Inflammatory macrophage (primary cell): ENCODE measurements at regions not wholly inside any gene's neighbourhood (a gene's known extent, or its start where the extent isn't known, plus 50 kb on each side); places are given as distances from the start of the nearest gene placed in this dataset.
"Not testable (repeated sequence)": the region's sequence is repeated elsewhere in the genome, so short reads cannot be mapped to it uniquely, and the experiment has no call there.

Source experiments
- DNase-seq, 2 donors: peaks; one replicate each; pipeline ENCODE4 v3.0.0-alpha.2; 2020 to 2022

DNA sequence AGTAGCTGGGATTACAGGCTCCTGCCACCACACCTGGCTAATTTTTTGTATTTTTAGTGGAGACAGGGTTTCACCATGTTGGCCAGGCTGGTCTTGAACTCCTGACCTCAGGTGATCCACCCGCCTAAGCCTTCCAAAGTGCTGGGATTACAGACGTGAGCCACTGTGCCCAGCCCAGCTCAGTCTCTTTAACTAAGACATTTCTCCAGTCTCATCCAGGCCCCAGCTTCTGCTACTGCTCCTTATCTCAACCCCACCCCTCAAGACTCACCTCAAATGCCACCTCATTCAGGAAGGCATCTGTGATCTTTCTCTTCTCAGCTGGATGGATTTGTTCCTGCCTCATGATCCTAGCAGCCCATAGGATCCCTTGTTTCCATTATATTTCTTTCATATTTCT is 85.9 kb upstream of the GRAMD1B start:
- not testable (repeated sequence) for DNase-seq

DNA sequence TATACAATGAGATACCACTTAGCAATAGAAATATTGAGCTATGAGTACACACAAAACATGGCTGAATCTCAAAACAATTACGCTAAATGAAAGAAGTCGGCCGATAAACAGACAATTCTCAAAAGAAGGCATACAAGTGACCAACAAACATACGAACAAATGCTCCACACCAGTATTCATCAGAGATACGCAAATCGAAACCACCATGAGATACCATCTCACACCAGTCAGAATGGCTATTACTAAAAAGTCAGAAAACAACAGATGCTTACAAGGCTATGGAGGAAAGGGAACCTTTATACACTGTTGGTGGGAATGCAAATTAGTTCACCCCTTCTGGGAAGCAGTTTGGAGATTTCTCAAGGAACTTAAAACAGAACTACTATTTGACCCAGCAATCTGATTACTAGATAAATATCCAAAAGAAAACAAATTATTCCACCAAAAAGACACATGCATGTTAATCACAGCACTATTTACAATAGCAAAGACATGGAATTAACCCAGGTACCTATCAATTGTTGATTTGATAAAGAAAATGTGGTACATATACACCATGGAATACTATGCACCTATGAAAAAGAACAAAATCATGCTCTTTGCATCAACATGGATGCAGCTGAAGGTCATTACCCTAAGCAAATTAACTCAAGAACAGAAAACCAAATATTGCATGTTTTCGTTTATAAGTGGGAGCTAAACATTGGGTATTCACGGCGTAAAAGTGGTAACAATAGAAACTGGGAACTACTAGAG is 90.9 kb upstream of the GRAMD1B start:
- DNase-seq = no peak

DNA sequence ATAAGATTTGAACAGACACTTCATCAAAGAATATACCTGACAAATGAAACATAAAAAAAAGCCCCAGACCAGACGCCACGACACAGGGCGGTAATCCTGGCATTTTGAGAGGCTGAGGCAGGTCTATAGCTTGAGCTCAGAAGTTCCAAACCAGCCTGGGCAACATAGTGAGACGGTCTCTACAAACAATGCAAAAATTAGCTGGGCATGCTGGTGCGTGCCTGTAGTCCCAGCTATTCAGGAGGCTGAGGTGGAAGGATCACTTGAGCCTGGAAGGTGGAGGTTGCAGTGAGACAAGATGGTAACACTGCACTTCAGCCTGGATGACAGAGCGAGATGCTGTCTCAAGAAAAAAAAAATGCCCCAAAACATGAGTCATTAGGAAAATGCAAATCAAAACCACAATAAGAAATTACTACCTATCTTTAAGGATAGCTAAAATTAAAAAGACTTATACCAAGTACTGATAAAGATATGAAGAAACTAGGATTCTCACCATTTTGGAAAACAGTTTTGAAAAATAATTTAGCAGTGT is 91.7 kb upstream of the GRAMD1B start:
- DNase-seq = no peak

GRCh38 chr11:123334925-123335324 is 95.1 kb upstream of the GRAMD1B start:
- DNase-seq = no peak

GRCh38 chr11:123332577-123332976 is 97.5 kb upstream of the GRAMD1B start:
- not testable (repeated sequence) for DNase-seq

GRCh38 chr11:123330948-123331347 is 99.1 kb upstream of the GRAMD1B start:
- no peak for DNase-seq

DNA sequence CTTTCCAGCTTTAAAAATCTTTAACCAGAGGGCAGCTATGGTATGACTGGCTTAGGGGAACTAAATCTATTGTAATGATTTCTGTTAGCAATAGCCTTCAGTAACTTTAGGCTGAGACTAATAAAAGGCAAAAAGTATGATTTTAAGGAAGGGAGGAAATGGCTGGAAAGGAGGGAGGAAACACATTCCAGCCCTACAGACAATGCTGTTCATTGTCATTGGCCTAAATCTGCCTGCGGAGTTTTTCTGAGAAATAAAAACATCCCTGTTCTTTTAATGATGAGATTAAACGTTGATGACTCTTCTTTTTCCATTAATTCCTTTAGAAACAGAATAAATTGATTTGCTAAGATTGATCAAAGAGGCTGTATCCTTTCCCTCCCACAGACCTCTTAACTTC is 99.6 kb upstream of the GRAMD1B start:
- no peak for DNase-seq

DNA sequence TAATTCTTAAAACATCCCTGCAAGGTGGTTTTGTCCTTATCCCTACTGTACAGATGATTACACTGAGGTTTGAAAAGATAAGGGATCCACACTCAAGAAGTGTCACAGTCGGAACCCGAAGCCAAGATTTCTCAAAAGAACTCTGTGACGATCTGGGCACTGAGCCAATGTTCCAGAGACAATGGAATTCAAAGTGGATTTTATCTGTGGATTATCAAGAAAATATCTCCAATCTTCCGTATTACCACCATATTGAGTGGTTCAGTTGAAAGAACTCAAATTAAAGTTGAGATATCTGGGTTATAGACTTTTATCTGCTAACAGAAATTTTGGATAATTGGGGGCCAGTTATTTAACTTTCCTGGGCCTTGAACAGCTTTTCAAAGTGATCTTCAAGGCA is 100.0 kb upstream of the GRAMD1B start:
- no peak for DNase-seq

DNA sequence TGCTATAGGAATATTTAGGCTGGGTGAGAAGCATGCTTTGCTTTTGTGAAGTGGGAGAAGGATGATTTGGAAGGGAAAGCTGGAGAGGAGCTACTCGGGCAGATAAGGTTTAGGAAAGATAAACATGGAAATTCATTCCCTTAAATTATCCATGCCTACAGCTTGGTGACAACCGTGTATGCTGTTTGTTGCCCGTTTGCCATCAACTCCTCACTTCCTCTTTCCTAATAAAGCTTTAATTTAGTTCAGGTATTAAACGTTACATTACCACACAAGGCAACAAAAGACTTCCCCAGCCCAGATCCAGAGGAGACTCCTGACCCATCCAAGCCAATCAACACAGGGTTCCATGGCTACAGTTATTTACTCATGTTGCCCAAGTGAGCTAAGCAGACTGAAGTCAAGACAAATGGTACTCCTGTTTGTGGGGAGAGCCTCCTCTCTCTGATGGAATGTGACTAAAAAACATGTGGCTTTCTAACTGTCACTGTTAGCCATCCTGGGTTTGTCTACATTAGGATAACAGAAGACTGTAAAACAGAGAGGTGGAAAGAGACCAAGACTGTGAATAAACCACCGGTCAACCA is 101.7 kb upstream of the GRAMD1B start:
- no peak for DNase-seq

- DNase-seq = no peak
Observed at GRCh38 chr11:123325533-123325932, 104.5 kb upstream of the GRAMD1B start.

- DNase-seq = no peak
Observed at GRCh38 chr11:123323568-123323967, 106.5 kb upstream of the GRAMD1B start.

DNA sequence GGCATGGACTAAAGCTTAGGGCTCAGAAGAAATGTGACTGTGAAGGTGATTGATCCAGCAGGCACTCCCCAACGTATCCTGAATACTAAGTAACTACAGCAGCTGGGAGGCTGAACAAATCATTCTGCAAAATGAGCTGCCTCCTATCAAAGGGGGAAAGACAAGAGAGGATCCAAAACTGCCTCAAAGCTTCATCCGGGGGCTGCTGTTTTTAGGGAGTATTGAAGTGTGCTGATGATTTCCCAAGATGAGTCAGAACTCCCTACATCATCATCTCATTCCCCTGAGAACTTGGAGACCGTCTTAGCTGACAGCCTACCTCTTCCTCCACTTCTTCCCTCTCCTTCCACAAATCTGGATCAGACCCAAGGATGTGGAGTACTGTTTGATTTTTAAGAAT is 108.4 kb upstream of the GRAMD1B start:
- DNase-seq = no peak

DNA sequence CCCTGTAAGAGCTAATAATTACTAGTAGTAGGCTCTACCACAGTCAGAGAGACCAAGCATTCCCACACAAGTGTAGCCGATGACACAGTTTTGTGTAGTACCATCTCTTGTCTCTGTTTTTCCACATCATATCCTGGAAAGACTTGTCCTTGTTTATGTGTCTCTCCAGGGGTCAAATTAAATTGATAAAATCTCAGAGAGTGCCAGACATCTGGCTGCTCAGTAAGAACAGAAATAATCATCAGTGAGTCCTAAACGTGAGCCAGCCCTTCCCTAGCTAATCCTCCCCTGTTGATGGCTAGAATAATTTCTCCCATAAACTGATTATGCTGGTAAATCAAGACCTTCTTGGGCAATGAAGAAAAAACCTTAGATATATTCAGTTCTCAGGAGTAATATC is 111.4 kb upstream of the GRAMD1B start:
- DNase-seq = no peak

- DNase-seq = not testable (repeated sequence)
Observed at GRCh38 chr11:123318132-123318531, 111.9 kb upstream of the GRAMD1B start.

- DNase-seq = no peak
Observed at GRCh38 chr11:123316003-123316402, 114.1 kb upstream of the GRAMD1B start.

DNA sequence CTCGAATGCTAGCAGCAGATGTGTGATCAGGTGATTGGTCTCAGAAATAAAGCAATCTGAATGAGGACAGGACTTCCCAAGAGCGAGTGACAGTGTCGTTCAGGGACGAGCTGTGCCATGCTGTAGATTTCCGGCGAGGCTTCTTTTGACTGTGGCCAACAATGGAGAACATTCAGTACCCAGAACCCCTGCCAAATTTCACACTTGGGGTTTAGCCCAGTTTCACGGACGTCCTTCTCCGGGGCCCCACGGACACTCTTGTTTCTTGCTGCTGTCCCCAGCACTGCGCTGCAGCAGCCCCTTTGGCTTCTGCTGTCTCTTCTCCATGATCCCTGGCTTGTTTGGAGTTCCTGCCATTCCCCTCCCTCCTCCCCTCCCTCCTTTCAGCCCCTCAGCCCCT is 115.1 kb upstream of the GRAMD1B start:
- DNase-seq = no peak

GRCh38 chr11:123313262-123313661 is 116.8 kb upstream of the GRAMD1B start:
- DNase-seq = no peak

DNA sequence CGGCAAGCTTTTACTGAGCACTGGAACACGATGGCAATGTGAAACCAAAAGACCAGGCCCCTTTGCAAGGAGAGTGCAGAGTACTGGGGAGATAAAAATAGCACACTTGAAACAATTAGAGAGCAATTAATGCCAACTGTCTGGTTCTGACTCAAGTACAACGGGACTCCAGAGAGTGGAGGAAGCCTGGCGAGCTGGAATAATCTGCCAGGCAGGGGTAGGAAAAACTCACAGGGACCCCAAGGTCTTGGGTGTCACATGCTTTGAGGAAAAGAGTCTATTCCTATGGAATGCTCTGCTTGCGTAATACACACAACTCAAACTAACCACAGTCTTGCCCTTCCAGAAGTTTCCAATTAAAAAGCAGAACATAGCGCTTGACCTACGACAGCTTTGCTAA is 113.0 kb upstream of the CLMP start:
- DNase-seq = no peak

- no peak for DNase-seq
Observed at GRCh38 chr11:123307276-123307675, 112.2 kb upstream of the CLMP start.

GRCh38 chr11:123306531-123306930 is 111.5 kb upstream of the CLMP start:
- no peak for DNase-seq

DNA sequence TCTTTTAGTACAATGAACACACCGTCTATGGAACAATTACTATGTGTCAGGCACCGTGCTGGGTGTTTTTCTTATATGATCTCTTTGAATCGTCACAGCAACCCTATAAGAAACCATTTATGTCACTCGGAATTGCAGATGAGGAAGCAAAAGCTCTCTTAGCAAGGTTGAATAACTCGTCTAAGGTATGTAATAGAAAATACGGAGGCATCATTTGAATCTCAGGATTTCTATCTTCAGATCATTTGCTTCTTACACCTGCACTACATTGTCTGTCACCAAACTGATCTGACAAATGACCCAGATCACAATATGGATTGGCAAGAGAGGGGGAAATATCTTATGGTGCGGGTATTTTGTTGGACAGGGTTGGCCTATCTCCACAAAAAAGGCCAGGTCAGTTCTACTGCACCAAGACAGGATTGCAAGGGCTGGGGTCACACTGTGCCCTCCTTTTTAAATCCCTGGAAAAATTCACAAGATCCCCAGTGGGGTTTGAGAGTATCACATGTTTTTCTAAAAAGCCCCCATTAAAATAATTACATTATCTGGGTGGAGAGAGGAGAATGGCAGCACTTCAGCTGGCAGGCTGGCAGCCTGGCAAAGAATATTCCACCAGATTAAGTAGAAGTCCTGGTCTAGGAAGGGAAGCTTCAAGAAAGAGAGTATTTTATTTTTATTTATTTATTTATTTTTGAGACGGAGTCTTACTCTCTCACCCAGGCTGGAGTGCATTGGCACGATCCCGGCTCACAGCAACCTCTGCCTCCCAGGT is 110.7 kb upstream of the CLMP start:
- DNase-seq = no peak

- no peak for DNase-seq
Observed at GRCh38 chr11:123304828-123305466, 109.9 kb upstream of the CLMP start.

DNA sequence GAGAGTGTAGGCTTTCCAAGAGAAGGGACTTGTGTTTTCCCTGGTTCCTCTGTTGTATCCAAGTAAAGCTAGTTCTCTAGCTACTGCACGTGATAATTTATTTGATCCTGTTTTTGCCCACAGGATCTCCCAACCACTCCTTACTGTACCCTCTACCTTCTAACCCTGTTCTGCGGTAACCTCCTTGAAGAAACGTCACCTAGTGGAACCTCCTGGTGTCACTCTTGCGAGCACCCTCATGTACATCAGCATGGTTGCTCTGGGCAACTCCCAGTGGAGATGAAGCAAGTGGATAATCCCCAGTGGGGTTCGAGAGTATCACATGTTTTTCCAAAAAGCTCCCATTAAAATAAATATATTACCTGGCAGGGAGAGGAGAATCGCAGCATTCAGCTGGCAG is 108.9 kb upstream of the CLMP start:
- DNase-seq = no peak
